IMR-90 (cell line): ENCODE measurements at regions not wholly inside any gene's neighbourhood (a gene's known extent, or its start where the extent isn't known, plus 50 kb on each side); places are given as distances from the start of the nearest gene placed in this dataset.

Source experiments
- CTCF ChIP-seq: conservative IDR thresholded peaks from 2 replicates; pipeline ENCODE4 v1.5.1; 2012; ENCODE audit warnings: mild to moderate bottlenecking, low read depth, low read length, improper control_type of control experiment
- POLR2A ChIP-seq: IDR thresholded peaks from 2 replicates; pipeline ENCODE4 v1.6.1; 2012; ENCODE audit warnings: mild to moderate bottlenecking, low read depth, low read length
- RFX5 ChIP-seq: IDR thresholded peaks from 2 replicates; pipeline ENCODE4 v1.8.0; 2012; ENCODE audit warnings: low read depth, mild to moderate bottlenecking, low read length, moderate library complexity

DNA sequence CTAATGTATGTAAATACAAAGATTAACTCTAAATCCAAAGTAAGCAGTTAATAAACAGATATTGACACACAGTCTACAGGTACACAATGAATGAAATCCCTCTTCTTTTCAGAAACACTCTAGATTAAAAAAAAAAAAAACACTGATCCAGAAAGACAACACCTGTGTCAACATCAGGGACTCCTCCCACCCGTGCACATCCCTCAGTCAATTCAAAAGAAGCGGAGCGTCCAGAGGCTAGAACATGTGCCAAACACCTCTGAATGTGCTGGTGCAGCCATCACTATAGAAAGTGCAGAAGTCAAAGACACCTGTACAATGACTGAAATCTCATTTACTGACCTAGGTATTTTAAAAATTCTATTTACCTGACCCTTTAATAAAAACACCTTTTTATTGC is 622.6 kb upstream of the ID2 start:
- TF ChIP-seq RFX5 (no peak), CTCF (no peak), POLR2A (no peak)
